ENCODE measurements at regions not wholly inside any gene's neighbourhood (a gene's known extent, or its start where the extent isn't known, plus 50 kb on each side); places are given as distances from the start of the nearest gene placed in this dataset.

DNA sequence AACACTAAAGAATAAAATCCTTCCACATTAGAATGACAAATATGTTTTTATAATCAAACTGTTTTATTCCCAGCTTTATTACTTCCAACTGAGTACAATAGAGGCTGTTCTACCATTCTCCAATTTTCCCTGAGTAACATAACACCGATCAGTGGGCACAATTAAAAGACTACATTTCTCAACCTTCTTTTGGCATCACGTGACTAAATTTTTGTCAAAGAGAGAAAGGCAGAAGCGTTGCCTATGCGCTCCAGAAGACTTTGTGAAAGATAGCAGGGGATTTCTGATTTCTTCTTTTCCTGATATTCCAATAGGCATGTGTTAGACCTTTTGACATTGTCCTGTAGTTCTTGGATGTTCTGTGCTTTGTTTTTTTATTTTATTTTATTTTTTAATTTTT is 1705.6 kb upstream of the PCDH7 start:
- Histone ChIP-seq H2AFZ (ENCODE audit: low read length) (no peak overlapping the region), H3K27ac (ENCODE audit: low read length) (no peak overlapping the region)

DNA sequence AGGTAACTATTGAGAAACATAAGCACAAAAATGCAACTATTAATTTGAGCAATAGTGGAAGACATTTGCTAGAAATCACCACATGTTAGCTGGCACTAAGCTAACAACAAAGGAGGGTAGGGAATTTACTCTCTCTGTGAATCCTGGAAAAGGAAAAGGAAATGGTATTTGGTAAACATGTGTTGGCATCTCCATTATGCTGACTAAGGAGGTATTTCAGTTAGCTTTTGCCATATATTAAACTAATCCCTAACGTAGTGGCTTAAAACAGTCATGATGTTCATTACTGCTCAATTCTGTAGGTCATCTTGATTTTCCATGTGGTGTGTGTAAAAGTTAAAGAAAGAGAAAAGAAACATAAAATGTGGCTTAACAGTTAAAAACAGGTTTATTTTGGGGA is 1686.5 kb upstream of the PCDH7 start:
- Histone ChIP-seq H3K4me2 (ENCODE audit: low read depth, low read length, poor library complexity, severe bottlenecking) (no peak overlapping the region), H3K4me3 (ENCODE audit: low read length) (no peak overlapping the region), H3K79me2 (ENCODE audit: low read length) (no peaks in the 10 kb centered on the region), H2AFZ (ENCODE audit: low read length) (no peak overlapping the region), H3K9me3 (ENCODE audit: low read length) (peaks cover 34% of the 10 kb centered on the region), H3K27ac (ENCODE audit: low read length) (no peak overlapping the region), H3K9me2 (replicated peaks; ENCODE audit: insufficient read depth, low read length) (no peaks in the 10 kb centered on the region), H3K36me3 (ENCODE audit: insufficient read depth, low read length) (no peaks in the 10 kb centered on the region), H3K9ac (ENCODE audit: low read length) (no peak overlapping the region), H3K27me3 (ENCODE audit: low read length) (no peaks in the 10 kb centered on the region), H3K4me1 (ENCODE audit: low read length) (no peaks in the 10 kb centered on the region), H4K20me1 (ENCODE audit: insufficient read depth, low read depth, low read length) (no peaks in the 10 kb centered on the region)
- no peak for DNase-seq

More for the DNA sequence above, 1705.6 kb upstream of the PCDH7 start:
- no peak for DNase-seq
- Histone ChIP-seq H3K9me2 (replicated peaks; ENCODE audit: insufficient read depth, low read length) (no peaks in the 10 kb centered on the region), H3K36me3 (ENCODE audit: insufficient read depth, low read length) (no peaks in the 10 kb centered on the region), H3K4me2 (ENCODE audit: low read depth, low read length, poor library complexity, severe bottlenecking) (no peak overlapping the region), H3K9ac (ENCODE audit: low read length) (no peak overlapping the region), H3K4me1 (ENCODE audit: low read length) (no peaks in the 10 kb centered on the region), H3K79me2 (ENCODE audit: low read length) (no peaks in the 10 kb centered on the region), H3K4me3 (ENCODE audit: low read length) (no peak overlapping the region), H3K27me3 (ENCODE audit: low read length) (no peaks in the 10 kb centered on the region), H4K20me1 (ENCODE audit: insufficient read depth, low read depth, low read length) (no peaks in the 10 kb centered on the region), H3K9me3 (ENCODE audit: low read length) (peaks cover 42% of the 10 kb centered on the region)

DNA sequence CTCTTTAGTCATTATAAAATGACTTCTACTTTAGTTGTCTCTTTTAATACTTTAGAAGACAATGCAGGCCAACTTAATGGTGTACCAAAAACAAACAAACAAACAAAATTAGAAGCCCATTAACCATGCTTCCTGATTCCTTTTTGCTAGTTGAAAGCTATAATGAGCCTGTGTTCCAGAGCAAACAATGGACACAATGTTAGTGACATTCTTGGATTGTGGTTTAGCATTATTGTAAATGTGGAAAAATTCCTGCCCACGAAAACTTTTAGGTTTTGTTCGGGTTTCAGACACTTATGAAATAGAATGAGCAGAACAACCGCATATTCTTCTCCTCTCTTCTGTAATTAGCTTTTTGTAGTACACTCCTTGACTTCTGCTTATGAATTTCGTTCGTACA is 1682.7 kb upstream of the PCDH7 start:
- no peaks in the 10 kb centered on the region for H3K79me2 ChIP-seq (ENCODE audit: low read length)
- H3K9ac ChIP-seq (ENCODE audit: low read length) = no peak overlapping the region
- no peak for DNase-seq
- H3K27ac ChIP-seq (ENCODE audit: low read length) = no peak overlapping the region
- H3K4me3 ChIP-seq (ENCODE audit: low read length) = no peak overlapping the region
- no peak overlapping the region for H2AFZ ChIP-seq (ENCODE audit: low read length)
- H3K4me1 ChIP-seq (ENCODE audit: low read length) = no peaks in the 10 kb centered on the region
- peaks cover 42% of the 10 kb centered on the region for H3K9me3 ChIP-seq (ENCODE audit: low read length)
- H3K36me3 ChIP-seq (ENCODE audit: insufficient read depth, low read length) = no peaks in the 10 kb centered on the region
- no peaks in the 10 kb centered on the region for H3K27me3 ChIP-seq (ENCODE audit: low read length)
- H3K4me2 ChIP-seq (ENCODE audit: low read depth, low read length, poor library complexity, severe bottlenecking) = no peak overlapping the region
- H3K9me2 ChIP-seq (replicated peaks; ENCODE audit: insufficient read depth, low read length) = no peaks in the 10 kb centered on the region
- no peaks in the 10 kb centered on the region for H4K20me1 ChIP-seq (ENCODE audit: insufficient read depth, low read depth, low read length)

DNA sequence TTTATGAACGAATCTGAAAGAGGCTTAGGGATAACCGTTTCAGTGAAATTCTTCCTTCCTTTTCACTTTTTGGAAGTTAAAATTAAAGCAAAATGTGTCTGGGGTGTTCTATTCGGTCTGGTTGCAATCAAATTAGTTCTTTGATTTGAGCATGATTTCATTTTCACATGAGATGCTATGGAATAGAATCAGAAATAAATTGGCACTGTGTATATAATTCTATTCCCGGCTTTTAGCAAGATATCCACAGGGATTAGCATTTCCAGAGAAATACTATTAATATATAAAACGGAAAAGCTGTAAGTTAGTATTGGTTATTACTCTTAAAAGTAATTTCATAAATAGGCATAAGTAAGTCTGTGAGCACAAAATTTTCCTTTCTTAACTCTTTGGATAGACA is 1676.8 kb upstream of the PCDH7 start:
- Histone ChIP-seq H3K9me3 (ENCODE audit: low read length) (peaks cover 31% of the 10 kb centered on the region), H3K9me2 (replicated peaks; ENCODE audit: insufficient read depth, low read length) (no peaks in the 10 kb centered on the region), H3K27me3 (ENCODE audit: low read length) (no peaks in the 10 kb centered on the region), H2AFZ (ENCODE audit: low read length) (no peak overlapping the region), H3K79me2 (ENCODE audit: low read length) (no peaks in the 10 kb centered on the region), H4K20me1 (ENCODE audit: insufficient read depth, low read depth, low read length) (no peaks in the 10 kb centered on the region), H3K9ac (ENCODE audit: low read length) (no peak overlapping the region), H3K4me3 (ENCODE audit: low read length) (no peak overlapping the region), H3K36me3 (ENCODE audit: insufficient read depth, low read length) (no peaks in the 10 kb centered on the region), H3K27ac (ENCODE audit: low read length) (no peak overlapping the region), H3K4me1 (ENCODE audit: low read length) (no peaks in the 10 kb centered on the region), H3K4me2 (ENCODE audit: low read depth, low read length, poor library complexity, severe bottlenecking) (no peak overlapping the region)
- DNase-seq = no peak

DNA sequence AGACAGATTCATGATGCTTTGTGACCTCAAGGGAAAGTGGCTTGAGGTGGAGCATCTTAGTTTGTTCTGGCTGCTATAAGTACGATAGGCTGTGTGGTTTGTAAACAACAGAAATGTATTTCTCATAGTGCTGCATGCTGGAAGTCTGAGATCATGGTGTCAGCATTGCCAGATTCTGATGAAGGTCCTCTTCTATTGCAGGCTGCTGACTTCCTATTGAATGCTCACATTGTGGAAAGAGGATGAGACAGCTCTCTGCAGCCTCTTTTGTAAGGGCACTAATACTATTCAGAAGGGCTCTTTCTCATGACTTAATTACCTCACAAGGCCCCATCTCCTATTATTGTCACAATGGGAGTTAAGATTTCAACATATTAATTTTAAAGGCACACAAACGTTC is 1674.0 kb upstream of the PCDH7 start:
- H3K4me3 ChIP-seq (ENCODE audit: low read length) = no peak overlapping the region
- H3K9me2 ChIP-seq (replicated peaks; ENCODE audit: insufficient read depth, low read length) = no peaks in the 10 kb centered on the region
- H4K20me1 ChIP-seq (ENCODE audit: insufficient read depth, low read depth, low read length) = no peaks in the 10 kb centered on the region
- peaks cover 27% of the 10 kb centered on the region for H3K9me3 ChIP-seq (ENCODE audit: low read length)
- no peaks in the 10 kb centered on the region for H3K4me1 ChIP-seq (ENCODE audit: low read length)
- H3K36me3 ChIP-seq (ENCODE audit: insufficient read depth, low read length) = no peaks in the 10 kb centered on the region
- DNase-seq = no peak
- H2AFZ ChIP-seq (ENCODE audit: low read length) = no peak overlapping the region
- H3K27me3 ChIP-seq (ENCODE audit: low read length) = no peaks in the 10 kb centered on the region
- no peaks in the 10 kb centered on the region for H3K79me2 ChIP-seq (ENCODE audit: low read length)
- no peak overlapping the region for H3K27ac ChIP-seq (ENCODE audit: low read length)
- no peak overlapping the region for H3K4me2 ChIP-seq (ENCODE audit: low read depth, low read length, poor library complexity, severe bottlenecking)
- no peak overlapping the region for H3K9ac ChIP-seq (ENCODE audit: low read length)

DNA sequence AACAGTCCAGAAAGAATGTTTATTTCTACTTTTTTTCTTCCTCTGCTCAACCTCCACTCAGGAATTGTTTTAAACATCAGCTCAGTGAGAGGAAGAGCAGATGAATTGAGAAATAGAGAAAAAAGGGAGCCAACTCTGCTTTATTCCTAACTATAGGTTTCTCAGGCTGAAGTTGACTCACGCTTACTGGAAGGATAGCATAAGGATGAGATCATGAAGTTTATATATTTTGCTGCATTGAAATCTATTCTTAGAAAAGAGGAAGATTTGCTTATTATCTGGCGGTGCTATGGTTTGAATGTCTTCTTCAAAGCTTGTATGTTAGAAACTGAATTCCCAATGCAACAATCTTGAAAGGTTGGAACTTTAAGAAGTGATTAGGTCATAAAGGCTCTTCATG is 1673.4 kb upstream of the PCDH7 start:
- H3K4me1 ChIP-seq (ENCODE audit: low read length) = no peaks in the 10 kb centered on the region

DNA sequence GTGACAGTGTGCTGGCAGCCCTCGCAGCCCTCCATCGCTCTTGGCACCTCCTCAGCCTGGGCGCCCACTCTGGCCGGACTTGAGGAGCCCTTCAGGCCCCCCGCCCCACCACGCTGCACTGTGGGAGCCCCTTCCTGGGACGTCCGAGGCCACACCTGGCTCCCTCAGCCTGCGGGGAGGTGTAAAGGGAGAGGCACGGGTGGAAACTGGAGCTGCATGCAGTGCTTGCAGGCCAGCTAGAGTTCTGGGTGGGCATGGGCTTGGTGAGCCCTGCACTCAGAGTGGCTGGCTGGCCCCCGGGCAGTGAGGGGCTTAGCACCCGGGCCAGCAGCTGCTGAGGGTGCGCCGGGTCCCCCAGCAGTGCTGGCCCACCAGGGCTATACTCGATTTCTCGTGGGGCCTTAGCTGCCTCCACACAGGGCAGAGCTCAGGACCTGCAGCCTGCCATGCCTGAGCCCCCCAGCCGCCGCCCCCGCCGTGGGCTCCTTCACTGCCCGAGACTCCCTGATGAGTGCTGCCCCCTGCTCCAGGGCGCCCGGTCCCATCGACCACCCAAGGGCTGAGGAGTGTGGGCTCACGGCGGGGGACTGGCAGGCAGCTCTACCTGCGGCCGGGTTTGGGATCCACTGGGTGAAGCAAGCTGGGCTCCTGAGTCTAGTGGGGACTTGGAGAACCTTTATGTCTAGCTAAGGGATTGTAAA is 1672.7 kb upstream of the PCDH7 start:
- Histone ChIP-seq H3K9ac (ENCODE audit: low read length) (no peak overlapping the region), H3K27ac (ENCODE audit: low read length) (no peak overlapping the region), H3K9me2 (replicated peaks; ENCODE audit: insufficient read depth, low read length) (no peaks in the 10 kb centered on the region), H3K27me3 (ENCODE audit: low read length) (no peaks in the 10 kb centered on the region), H3K4me2 (ENCODE audit: low read depth, low read length, poor library complexity, severe bottlenecking) (no peak overlapping the region), H4K20me1 (ENCODE audit: insufficient read depth, low read depth, low read length) (no peaks in the 10 kb centered on the region), H3K9me3 (ENCODE audit: low read length) (peaks cover 28% of the 10 kb centered on the region), H3K79me2 (ENCODE audit: low read length) (no peaks in the 10 kb centered on the region), H3K36me3 (ENCODE audit: insufficient read depth, low read length) (no peaks in the 10 kb centered on the region), H2AFZ (ENCODE audit: low read length) (no peak overlapping the region), H3K4me1 (ENCODE audit: low read length) (no peaks in the 10 kb centered on the region), H3K4me3 (ENCODE audit: low read length) (no peak overlapping the region)
- no peak for DNase-seq

More for the DNA sequence above, 1673.4 kb upstream of the PCDH7 start:
- Histone ChIP-seq H3K9ac (ENCODE audit: low read length) (no peak overlapping the region), H3K4me3 (ENCODE audit: low read length) (no peak overlapping the region), H3K79me2 (ENCODE audit: low read length) (no peaks in the 10 kb centered on the region), H4K20me1 (ENCODE audit: insufficient read depth, low read depth, low read length) (no peaks in the 10 kb centered on the region), H3K27me3 (ENCODE audit: low read length) (no peaks in the 10 kb centered on the region), H3K4me2 (ENCODE audit: low read depth, low read length, poor library complexity, severe bottlenecking) (no peak overlapping the region), H3K9me3 (ENCODE audit: low read length) (peaks cover 26% of the 10 kb centered on the region), H2AFZ (ENCODE audit: low read length) (no peak overlapping the region), H3K36me3 (ENCODE audit: insufficient read depth, low read length) (no peaks in the 10 kb centered on the region), H3K9me2 (replicated peaks; ENCODE audit: insufficient read depth, low read length) (no peaks in the 10 kb centered on the region), H3K27ac (ENCODE audit: low read length) (no peak overlapping the region)
- no peak for DNase-seq

DNA sequence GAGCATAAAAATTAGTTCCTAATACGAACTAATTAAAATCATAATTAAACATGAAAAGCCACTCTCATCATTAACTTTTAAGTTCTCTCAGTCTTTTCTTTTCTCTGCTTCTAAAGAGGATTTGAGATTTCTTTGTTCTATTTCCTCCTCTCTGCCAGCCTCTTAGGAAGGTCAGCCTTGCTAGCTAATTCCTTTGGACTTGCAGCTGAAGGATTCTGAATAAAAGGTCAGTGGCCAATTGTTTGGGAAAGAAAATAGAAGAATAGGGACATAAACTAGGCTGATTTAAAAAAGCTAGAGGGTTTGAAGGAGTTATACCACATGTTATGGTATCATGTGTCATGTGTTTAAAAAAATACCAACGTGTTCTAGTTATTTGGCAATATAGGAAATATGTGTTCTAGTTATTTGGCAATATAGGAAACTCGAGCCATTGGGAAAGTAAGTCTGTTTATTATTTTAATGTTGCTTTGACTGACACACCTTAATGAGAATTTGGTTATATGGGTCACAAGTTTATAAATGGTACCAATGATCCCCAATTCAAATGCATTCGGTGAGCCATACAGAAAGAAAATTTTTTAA is 1668.7 kb upstream of the PCDH7 start:
- Histone ChIP-seq H3K27me3 (ENCODE audit: low read length) (no peaks in the 10 kb centered on the region), H3K4me3 (ENCODE audit: low read length) (no peak overlapping the region), H3K27ac (ENCODE audit: low read length) (no peak overlapping the region), H3K4me1 (ENCODE audit: low read length) (no peaks in the 10 kb centered on the region), H2AFZ (ENCODE audit: low read length) (no peak overlapping the region), H3K9me3 (ENCODE audit: low read length) (peaks cover 28% of the 10 kb centered on the region), H3K36me3 (ENCODE audit: insufficient read depth, low read length) (0 out of 2 replicates have a peak, but pooled peaks cover 2% of the 10 kb centered on the region), H3K9me2 (replicated peaks; ENCODE audit: insufficient read depth, low read length) (no peaks in the 10 kb centered on the region), H3K9ac (ENCODE audit: low read length) (no peak overlapping the region), H3K4me2 (ENCODE audit: low read depth, low read length, poor library complexity, severe bottlenecking) (no peak overlapping the region), H4K20me1 (ENCODE audit: insufficient read depth, low read depth, low read length) (no peaks in the 10 kb centered on the region), H3K79me2 (ENCODE audit: low read length) (no peaks in the 10 kb centered on the region)
- no peak for DNase-seq

Measured in Karpas-422 (cell line).